GM19023 (cell line): ENCODE measurements at regions not wholly inside any gene's neighbourhood (a gene's known extent, or its start where the extent isn't known, plus 50 kb on each side); places are given as distances from the start of the nearest gene placed in this dataset.

Experiments
- ATAC-seq: cut with Tn5 transposase; IDR thresholded peaks from one replicate; pipeline ENCODE4 v1.9.1; 2021; ENCODE audit warnings: mild to moderate bottlenecking, moderate library complexity; ENCODE audit not compliant: unreplicated experiment

- ATAC-seq: no peak
These were observed 102.9 kb downstream of the RASSF9 start for GRCh38 chr12:85733221-85733840.

GRCh38 chr12:85733984-85734383 is 102.2 kb downstream of the RASSF9 start:
- ATAC-seq: no peak

GRCh38 chr12:85740186-85740585 is 96.0 kb downstream of the RASSF9 start:
- no peak for ATAC-seq

DNA sequence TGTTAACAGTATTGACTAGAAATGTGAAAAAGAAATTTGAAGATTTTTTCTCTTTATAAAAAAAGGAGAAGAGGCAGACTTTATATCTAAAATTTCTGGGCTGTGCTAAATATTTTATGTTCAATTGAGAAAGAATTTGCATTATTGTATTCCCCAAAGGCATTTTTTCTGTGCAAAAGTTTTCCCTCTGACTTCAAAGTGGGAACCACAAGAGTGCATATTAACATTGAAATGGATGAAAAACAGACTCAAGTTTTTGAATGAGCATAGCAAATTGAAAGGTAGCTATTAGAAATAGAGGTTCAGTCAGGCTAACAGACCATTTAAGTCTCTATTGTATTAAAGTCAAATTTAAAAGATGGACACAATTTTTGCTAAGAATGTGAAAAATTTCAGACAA is 95.2 kb downstream of the RASSF9 start:
- no peak for ATAC-seq

DNA sequence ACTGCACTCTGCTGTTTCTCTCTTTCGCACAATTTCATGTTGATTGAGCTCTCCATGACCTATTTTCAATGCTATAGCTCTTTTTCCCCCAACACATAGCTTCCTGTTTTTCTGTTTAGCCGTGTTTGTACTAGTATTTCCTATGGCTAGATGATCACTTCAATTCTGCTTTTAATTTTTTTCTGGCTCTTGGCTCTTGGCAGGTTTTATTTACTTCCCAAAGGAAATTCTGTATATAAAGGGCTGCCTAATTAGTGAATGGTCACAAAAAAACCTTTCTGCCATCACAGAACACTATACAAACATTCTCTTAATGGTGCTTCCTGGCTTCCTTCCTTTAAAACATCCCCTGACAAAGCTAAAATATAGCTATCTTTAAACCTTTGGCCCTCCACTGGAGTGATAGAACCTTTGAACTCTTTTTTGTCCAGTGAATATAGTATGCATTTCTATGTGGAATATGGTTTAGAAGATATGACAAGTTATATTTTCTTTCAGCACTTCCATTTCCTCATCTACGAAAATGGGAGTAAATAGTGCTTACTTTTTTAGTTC is 88.2 kb downstream of the RASSF9 start:
- ATAC-seq: no peak
